Muscle layer of colon (tissue), 2 donors: ENCODE measurements at regions not wholly inside any gene's neighbourhood (a gene's known extent, or its start where the extent isn't known, plus 50 kb on each side); places are given as distances from the start of the nearest gene placed in this dataset.

Experiments
- H3K27ac ChIP-seq: one replicate; pipeline ENCODE4 v1.7.0; 2013; ENCODE audit warnings: low read depth, mild to moderate bottlenecking, low read length, moderate library complexity
- H3K27me3 ChIP-seq, 2 donors: one replicate each; pipeline ENCODE4 v1.7.0; 2013; ENCODE audit warnings: low read length in 2 of 2, mild to moderate bottlenecking in 2 of 2; ENCODE audit not compliant: insufficient read depth in 2 of 2, control insufficient read depth in 1 of 2
- H3K36me3 ChIP-seq: one replicate; pipeline ENCODE4 v1.7.0; 2013; ENCODE audit warnings: mild to moderate bottlenecking, low read length; ENCODE audit not compliant: insufficient read depth
- H3K4me1 ChIP-seq: one replicate; pipeline ENCODE4 v1.7.0; 2013; ENCODE audit warnings: mild to moderate bottlenecking, low read length; ENCODE audit not compliant: insufficient read depth
- H3K4me3 ChIP-seq, 2 donors: one replicate each; pipeline ENCODE4 v1.7.0; 2013; ENCODE audit warnings: low read length in 2 of 2, low read depth in 1 of 2, mild to moderate bottlenecking in 1 of 2, moderate library complexity in 1 of 2
- H3K9ac ChIP-seq: one replicate; pipeline ENCODE4 v1.7.0; 2013; ENCODE audit warnings: low read length
- H3K9me3 ChIP-seq: one replicate; pipeline ENCODE4 v1.7.0; 2013; ENCODE audit warnings: mild to moderate bottlenecking, low read length
- donor health status: abdominal sarcoma.
- donor health status: Adenocarcinoma of cecum.

DNA sequence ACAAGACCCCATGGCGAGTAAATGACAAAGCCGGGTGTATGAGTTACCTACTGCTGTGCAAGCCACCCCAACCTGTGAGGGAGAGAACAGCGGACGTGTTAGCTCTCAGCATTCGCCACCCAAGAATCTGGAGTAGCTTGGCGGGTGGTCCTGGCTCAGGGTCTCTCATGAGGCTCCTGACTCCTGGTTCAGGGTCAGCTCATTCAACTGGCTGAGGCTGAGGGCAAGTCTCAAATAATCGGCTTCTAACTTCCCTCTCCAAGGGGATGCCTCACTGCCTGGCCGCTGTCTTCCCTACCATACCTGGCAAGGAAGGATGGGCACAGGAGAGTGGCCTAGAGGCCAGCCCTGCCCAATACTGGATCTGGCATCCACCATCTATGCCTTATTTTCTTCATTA, 94.2 kb downstream of the HTR5A start:
- Histone ChIP-seq H3K27me3 (no peaks in the 10 kb centered on the region), H3K27ac (no peak overlapping the region), H3K9me3 (no peaks in the 10 kb centered on the region), H3K4me3 (no peak overlapping the region), H3K9ac (no peak overlapping the region), H3K4me1 (peaks cover 10% of the 10 kb centered on the region), H3K36me3 (no peaks in the 10 kb centered on the region)

- Histone ChIP-seq H3K9ac (no peak overlapping the region), H3K4me3 (no peak overlapping the region), H3K27me3 (no peaks in the 10 kb centered on the region), H3K36me3 (no peaks in the 10 kb centered on the region), H3K27ac (no peak overlapping the region), H3K9me3 (no peaks in the 10 kb centered on the region), H3K4me1 (peaks cover 10% of the 10 kb centered on the region)
Measured at GRCh38 chr7:155166108-155166507, 96.0 kb downstream of the HTR5A start.

- H3K4me1 ChIP-seq = peaks cover 10% of the 10 kb centered on the region
- H3K27ac ChIP-seq = peak overlapping the region; percentile 19
- H3K27me3 ChIP-seq = no peaks in the 10 kb centered on the region
- no peak overlapping the region for H3K4me3 ChIP-seq
- H3K36me3 ChIP-seq = no peaks in the 10 kb centered on the region
- H3K9ac ChIP-seq = no peak overlapping the region
- H3K9me3 ChIP-seq = no peaks in the 10 kb centered on the region
Measured at GRCh38 chr7:155166673-155167370, 96.7 kb downstream of the HTR5A start.

- no peak overlapping the region for H3K27ac ChIP-seq
- H3K9me3 ChIP-seq = no peaks in the 10 kb centered on the region
- H3K27me3 ChIP-seq = no peaks in the 10 kb centered on the region
- H3K4me3 ChIP-seq = no peak overlapping the region
- H3K36me3 ChIP-seq = no peaks in the 10 kb centered on the region
- no peak overlapping the region for H3K9ac ChIP-seq
- peaks cover 10% of the 10 kb centered on the region for H3K4me1 ChIP-seq
Measured at GRCh38 chr7:155167706-155168365, 97.7 kb downstream of the HTR5A start.

DNA sequence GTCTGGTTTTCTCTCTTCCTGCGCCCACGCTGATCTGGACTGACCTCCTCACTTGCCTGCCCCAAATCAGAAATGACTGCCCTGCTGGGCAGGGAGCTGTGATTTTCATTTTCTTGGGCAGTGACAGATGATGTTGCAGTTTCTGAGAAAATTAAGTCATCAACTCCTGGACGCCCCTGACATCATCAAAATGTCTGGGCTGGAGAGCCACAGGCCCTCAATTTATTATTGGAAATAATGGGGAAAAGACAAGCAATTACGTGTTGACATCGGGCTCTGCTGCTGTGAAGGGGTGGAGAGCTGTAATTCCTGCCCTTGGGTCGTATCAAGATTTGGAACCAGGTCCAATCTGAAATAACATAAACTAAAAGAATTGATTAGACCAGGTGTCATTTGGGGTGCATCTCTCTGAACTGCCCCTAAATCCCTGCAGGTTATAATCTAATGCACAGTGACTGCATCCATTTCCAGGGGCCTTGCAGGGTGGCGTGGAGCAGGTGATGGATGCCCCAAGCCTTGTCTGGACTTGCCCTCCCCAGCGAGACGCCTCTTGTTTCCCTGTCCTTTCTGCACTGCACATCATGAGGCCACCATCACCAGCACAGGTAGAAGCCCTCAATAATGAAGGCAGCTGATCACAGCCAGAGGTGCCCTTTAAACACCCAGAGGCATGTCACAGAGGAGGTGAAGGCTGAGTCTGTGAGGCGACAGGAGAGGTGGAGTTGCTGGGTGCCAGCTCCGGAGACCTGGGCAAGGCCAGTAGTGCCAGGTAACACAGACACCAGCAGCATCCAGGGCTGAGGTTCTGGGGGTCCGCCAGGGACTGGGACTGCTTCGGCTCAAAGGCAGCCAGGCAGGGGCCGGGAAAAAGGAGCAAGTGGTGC, 98.7 kb downstream of the HTR5A start:
- H3K4me3 ChIP-seq = no peak overlapping the region
- H3K27ac ChIP-seq = no peak overlapping the region
- H3K27me3 ChIP-seq = no peaks in the 10 kb centered on the region
- H3K36me3 ChIP-seq = no peaks in the 10 kb centered on the region
- H3K9ac ChIP-seq = no peak overlapping the region
- peaks cover 10% of the 10 kb centered on the region for H3K4me1 ChIP-seq
- H3K9me3 ChIP-seq = no peaks in the 10 kb centered on the region

GRCh38 chr7:155169498-155170065, 99.5 kb downstream of the HTR5A start:
- Histone ChIP-seq H3K27me3 (no peaks in the 10 kb centered on the region), H3K4me3 (no peak overlapping the region), H3K9ac (no peak overlapping the region), H3K36me3 (no peaks in the 10 kb centered on the region), H3K4me1 (peaks cover 10% of the 10 kb centered on the region), H3K9me3 (no peaks in the 10 kb centered on the region), H3K27ac (no peak overlapping the region)

GRCh38 chr7:155170331-155170730, 100.2 kb downstream of the HTR5A start:
- Histone ChIP-seq H3K4me3 (no peak overlapping the region), H3K9me3 (no peaks in the 10 kb centered on the region), H3K4me1 (peaks cover 10% of the 10 kb centered on the region), H3K27me3 (no peaks in the 10 kb centered on the region), H3K36me3 (no peaks in the 10 kb centered on the region), H3K9ac (no peak overlapping the region), H3K27ac (no peak overlapping the region)

- H3K36me3 ChIP-seq = no peaks in the 10 kb centered on the region
- no peaks in the 10 kb centered on the region for H3K9me3 ChIP-seq
- H3K9ac ChIP-seq = no peak overlapping the region
- H3K4me3 ChIP-seq = no peak overlapping the region
- H3K27me3 ChIP-seq = no peaks in the 10 kb centered on the region
- H3K4me1 ChIP-seq = peaks cover under 1% of the 10 kb centered on the region
- H3K27ac ChIP-seq = no peak overlapping the region
Measured at GRCh38 chr7:155172141-155172540, 102.0 kb downstream of the HTR5A start.

GRCh38 chr7:155173905-155174304, 103.8 kb downstream of the HTR5A start:
- Histone ChIP-seq H3K27ac (no peak overlapping the region), H3K27me3 (no peaks in the 10 kb centered on the region), H3K9me3 (no peaks in the 10 kb centered on the region), H3K36me3 (no peaks in the 10 kb centered on the region), H3K4me3 (no peak overlapping the region), H3K9ac (no peak overlapping the region), H3K4me1 (no peaks in the 10 kb centered on the region)

DNA sequence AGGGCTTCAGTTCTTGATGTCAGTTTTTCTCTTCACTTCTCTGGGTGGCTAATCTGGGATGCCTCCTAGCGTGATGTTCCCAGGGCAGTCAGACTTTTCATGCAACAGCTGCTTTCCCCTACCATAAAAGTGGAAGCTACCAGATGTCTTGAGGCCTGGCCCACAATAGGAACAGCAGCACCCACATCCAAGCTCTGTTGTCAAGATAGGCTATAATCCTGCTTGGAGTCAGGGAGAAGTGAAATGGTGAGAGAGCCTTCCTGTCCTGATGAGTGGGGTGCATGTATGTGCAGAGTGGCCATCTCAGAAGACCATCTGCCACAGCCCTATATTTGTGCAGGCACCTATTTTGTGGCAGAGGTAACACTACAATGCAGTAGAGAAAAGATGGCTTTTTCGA, 108.0 kb downstream of the HTR5A start:
- H3K9ac ChIP-seq = no peak overlapping the region
- H3K36me3 ChIP-seq = no peaks in the 10 kb centered on the region
- no peak overlapping the region for H3K4me3 ChIP-seq
- no peak overlapping the region for H3K27ac ChIP-seq
- H3K9me3 ChIP-seq = no peaks in the 10 kb centered on the region
- no peaks in the 10 kb centered on the region for H3K27me3 ChIP-seq
- no peaks in the 10 kb centered on the region for H3K4me1 ChIP-seq

DNA sequence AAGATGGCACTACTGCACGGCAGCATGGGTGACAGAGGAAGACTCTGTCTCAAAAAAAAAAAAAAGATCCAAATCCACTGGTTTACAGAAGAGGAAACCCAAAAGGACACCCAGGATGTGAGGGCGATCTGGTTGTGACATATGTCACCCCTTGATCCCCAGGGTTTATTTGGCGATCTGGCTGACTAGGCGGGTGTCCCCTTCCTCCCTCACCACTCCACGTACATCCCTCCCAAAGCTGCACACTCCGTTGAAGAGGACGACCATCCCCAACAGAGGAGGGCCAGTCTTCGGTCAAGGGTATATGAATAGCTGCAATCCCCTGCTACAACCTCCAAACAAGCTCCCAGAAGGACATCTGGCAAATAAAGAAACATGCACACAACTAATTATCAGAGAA, 111.6 kb downstream of the HTR5A start:
- peaks cover 15% of the 10 kb centered on the region for H3K9me3 ChIP-seq
- H3K27me3 ChIP-seq = no peaks in the 10 kb centered on the region
- no peaks in the 10 kb centered on the region for H3K36me3 ChIP-seq
- H3K4me1 ChIP-seq = no peaks in the 10 kb centered on the region
- no peak overlapping the region for H3K4me3 ChIP-seq
- no peak overlapping the region for H3K9ac ChIP-seq
- H3K27ac ChIP-seq = no peak overlapping the region
